Lung (tissue), 11 donors: ENCODE measurements at regions not wholly inside any gene's neighbourhood (a gene's known extent, or its start where the extent isn't known, plus 50 kb on each side); places are given as distances from the start of the nearest gene placed in this dataset.

ENCODE experiments used
- ATAC-seq: fragments of 200-7000 bp; cut with Tn5 transposase; one replicate; pipeline ENCODE4 v1.9.1; 2020; ENCODE audit warnings: moderate number of reproducible peaks; ENCODE audit not compliant: insufficient read depth, low FRiP score
- DNase-seq, 3 donors: peaks; one replicate each; pipeline ENCODE4 v3.0.0-alpha.2; 2013 to 2017
- H3K27ac ChIP-seq, 2 donors: one replicate each; pipeline ENCODE4 v1.5.1; 2013; ENCODE audit warnings: mild to moderate bottlenecking in 2 of 2, moderate library complexity in 2 of 2, control low read depth in 1 of 2, inconsistent platforms in 1 of 2, low read depth in 1 of 2, low read length in 1 of 2
- H3K27me3 ChIP-seq, 3 donors: one replicate each; pipeline ENCODE4 v1.5.1; 2013; ENCODE audit warnings: low read length in 2 of 3; ENCODE audit not compliant: control insufficient read depth in 3 of 3, insufficient read depth in 3 of 3
- H3K36me3 ChIP-seq, 4 donors: one replicate each; pipeline ENCODE4 v1.5.1; 2013; ENCODE audit warnings: low read length in 4 of 4, mild to moderate bottlenecking in 1 of 4, moderate library complexity in 1 of 4; ENCODE audit not compliant: control insufficient read depth in 4 of 4, insufficient read depth in 4 of 4
- H3K4me1 ChIP-seq, 5 donors: one replicate each; pipeline ENCODE4 v1.5.1; 2013; ENCODE audit warnings: low read length in 5 of 5, mild to moderate bottlenecking in 2 of 5, moderate library complexity in 1 of 5; ENCODE audit not compliant: control insufficient read depth in 5 of 5, insufficient read depth in 5 of 5
- H3K4me3 ChIP-seq: one replicate; pipeline ENCODE4 v1.5.1; 2013; ENCODE audit warnings: mild to moderate bottlenecking, control low read depth, moderate library complexity
- H3K9ac ChIP-seq, 2 donors: one replicate each; pipeline ENCODE4 v1.5.1; 2013; ENCODE audit warnings: low read length in 2 of 2, control low read depth in 1 of 2; ENCODE audit not compliant: insufficient read depth in 1 of 2
- H3K9me3 ChIP-seq, 4 donors: one replicate each; pipeline ENCODE4 v1.5.1; 2013; ENCODE audit warnings: low read length in 3 of 4, mild to moderate bottlenecking in 1 of 4, moderate library complexity in 1 of 4; ENCODE audit not compliant: control insufficient read depth in 4 of 4, insufficient read depth in 3 of 4
- CTCF ChIP-seq: IDR thresholded peaks from 2 replicates; pipeline ENCODE4 v1.5.1; 2012; ENCODE audit warnings: mild to moderate bottlenecking; ENCODE audit errors: control extremely low read depth, extremely low read depth
- WGBS, 2 donors: extraction: QIAGEN DNeasy Blood & Tissue Kit; methylation state at CpG; one replicate each; pipeline ENCODE4 v1.1.7; 2013; 5-methylcytosine and 5-hydroxymethylcytosine counted together
- donor health status: control.
- donor health status: control.
- donor health status: Bipolar disorder and iron deficiency.
- donor health status: healthy.
- donor health status: DM: yes; HTN: yes; CAD: no.

- WGBS, 2 donors: 80 to 84% methylated on average over 14 of the region's 14 CpGs
- no peak for DNase-seq
- no peak for ATAC-seq
Observed at GRCh38 chr14:104442631-104443390, 136.8 kb upstream of the C14orf180 start.

GRCh38 chr14:104443391-104444158 is 136.0 kb upstream of the C14orf180 start:
- H3K36me3 ChIP-seq: no peaks in the 10 kb centered on the region
- H3K27me3 ChIP-seq: peaks cover 0 to 3% (median 0%) of the 10 kb centered on the region in 3 donors
- H3K4me1 ChIP-seq: peaks cover 0 to 3% (median 0%) of the 10 kb centered on the region in 5 donors
- ATAC-seq (no peak), DNase-seq (no peak)
- H3K9ac ChIP-seq: no peak overlapping the region
- peaks cover 0 to 6% (median 1%) of the 10 kb centered on the region in 4 donors for H3K9me3 ChIP-seq
- H3K4me3 ChIP-seq: no peak overlapping the region
- H3K27ac ChIP-seq: no peak overlapping the region
- TF ChIP-seq CTCF: no peak
- 62 to 63% methylated on average over 13 of the region's 13 CpGs for WGBS, 2 donors

More at GRCh38 chr14:104442631-104443390, 136.8 kb upstream of the C14orf180 start:
- Histone ChIP-seq H3K27me3 (peaks cover 0 to 3% (median 0%) of the 10 kb centered on the region in 3 donors), H3K27ac (no peak overlapping the region), H3K36me3 (no peaks in the 10 kb centered on the region), H3K4me3 (no peak overlapping the region), H3K9me3 (peaks cover 0 to 3% (median 0%) of the 10 kb centered on the region in 4 donors), H3K4me1 (peaks cover 0 to 5% (median 0%) of the 10 kb centered on the region in 5 donors), H3K9ac (no peak overlapping the region)
- no peak for TF ChIP-seq CTCF

- 86 to 89% methylated on average over 10 of the region's 10 CpGs for WGBS, 2 donors
- peaks cover 0 to 3% (median 0%) of the 10 kb centered on the region in 5 donors for H3K4me1 ChIP-seq
- no peak overlapping the region for H3K27ac ChIP-seq
- TF ChIP-seq CTCF: no peak
- H3K9ac ChIP-seq: no peak overlapping the region
- DNase-seq (no peak), ATAC-seq (no peak)
- H3K4me3 ChIP-seq: no peak overlapping the region
- peaks cover 0 to 9% (median 3%) of the 10 kb centered on the region in 4 donors for H3K9me3 ChIP-seq
- H3K27me3 ChIP-seq: peaks cover 0 to 3% (median 0%) of the 10 kb centered on the region in 3 donors
- H3K36me3 ChIP-seq: no peaks in the 10 kb centered on the region
Observed at GRCh38 chr14:104444159-104445030, 135.2 kb upstream of the C14orf180 start.
